ENCODE measurements at regions not wholly inside any gene's neighbourhood (a gene's known extent, or its start where the extent isn't known, plus 50 kb on each side); places are given as distances from the start of the nearest gene placed in this dataset.

DNA sequence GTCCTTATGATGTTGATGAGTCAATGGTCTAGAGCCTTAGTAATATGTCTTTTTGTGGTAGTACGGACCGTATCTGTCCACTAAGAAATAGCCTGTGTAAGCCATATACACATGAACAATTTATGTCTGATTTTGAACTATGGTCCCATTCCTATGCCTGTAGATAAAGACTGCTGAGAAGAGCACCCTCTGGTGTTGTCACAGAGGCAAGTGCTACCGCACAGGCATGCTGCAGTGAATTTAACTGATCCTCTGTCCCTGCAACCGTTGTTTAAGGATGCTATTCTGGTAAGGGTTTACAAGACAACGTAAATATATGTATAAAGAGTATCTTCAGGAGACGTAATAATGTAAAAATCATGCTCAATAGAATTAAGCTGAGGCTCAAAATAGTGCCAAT is 170.7 kb downstream of the UBE3A start:
- DNase-seq (ENCODE audit: extremely low read depth in 1 of 11, low read depth in 9 of 11, low spot score in 4 of 11) = no peak
